Stimulated activated CD4-positive, alpha-beta T cell treated with anti-CD3 and anti-CD28 coated beads, Interleukin-12 subunit alpha, Interleukin-12 subunit beta, amount 100 ng/mL, for 24 hours (primary cell): ENCODE measurements at regions not wholly inside any gene's neighbourhood (a gene's known extent, or its start where the extent isn't known, plus 50 kb on each side); places are given as distances from the start of the nearest gene placed in this dataset.

Experiments
- DNase-seq, 2 experiments: peaks; one replicate each; pipeline ENCODE4 v3.0.0-alpha.2; 2020; ENCODE audit warnings: low read depth in 2 of 2

DNA sequence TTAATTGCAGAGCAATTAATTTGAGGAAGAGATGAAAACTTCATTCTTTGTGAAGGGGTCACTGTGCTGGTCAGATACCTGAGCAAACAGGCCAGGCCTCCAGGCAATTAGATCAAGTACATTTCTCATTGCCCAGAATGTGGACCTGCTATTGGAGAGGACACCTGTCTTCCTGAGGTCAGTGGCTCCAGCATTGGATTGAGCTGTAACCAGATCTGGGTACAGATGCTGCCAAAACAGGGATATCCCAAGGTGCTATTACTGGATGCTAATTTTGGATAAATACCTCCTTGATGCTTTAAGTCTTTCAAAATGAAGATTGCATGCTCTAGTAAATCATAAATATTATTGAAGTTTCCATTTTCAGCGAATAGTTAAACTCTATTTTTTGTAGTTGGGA is 131.5 kb downstream of the FAM161A start:
- DNase-seq = no peak

- no peak for DNase-seq
These were observed 132.5 kb downstream of the FAM161A start for GRCh38 chr2:61721382-61721781.

DNA sequence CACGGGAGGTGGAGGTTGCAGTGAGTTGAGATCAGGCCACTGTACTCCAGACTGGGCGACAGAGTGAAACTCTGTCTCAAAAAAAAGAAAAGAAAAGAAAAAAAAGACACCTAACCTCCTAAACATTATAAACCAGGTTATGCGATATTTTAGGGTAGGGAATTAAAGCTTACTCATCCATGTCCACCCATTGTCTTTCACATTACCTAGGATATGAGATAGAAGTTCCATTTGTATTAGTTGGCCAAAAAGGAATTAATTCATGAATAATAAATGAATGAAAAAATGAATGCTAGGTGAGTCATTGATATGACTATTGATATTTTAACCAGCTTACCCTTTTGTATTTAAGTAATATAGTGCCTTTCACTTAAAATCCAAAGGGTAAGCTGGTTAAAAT is 132.9 kb downstream of the FAM161A start:
- no peak for DNase-seq

DNA sequence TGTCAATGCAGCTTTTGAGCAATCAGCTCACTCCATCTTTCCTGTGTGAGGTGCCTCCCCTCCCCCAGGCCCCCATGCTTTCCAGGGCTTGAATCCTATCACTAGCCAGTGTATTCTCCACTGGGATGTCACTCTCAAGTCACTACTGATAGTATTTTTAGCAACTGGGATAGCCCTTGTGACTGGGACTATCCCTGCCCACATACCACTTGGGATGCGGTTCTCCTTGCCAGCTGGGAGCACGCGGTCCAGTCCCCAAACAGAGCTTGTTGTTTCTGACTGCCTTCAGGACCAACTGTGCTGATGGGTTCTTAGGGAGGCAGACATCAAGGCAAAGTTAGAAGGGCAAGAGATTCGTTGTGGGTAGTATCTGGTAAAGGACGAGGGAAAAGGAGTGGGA is 134.9 kb downstream of the FAM161A start:
- no peak for DNase-seq

- DNase-seq = no peak
These were observed 138.4 kb downstream of the FAM161A start for GRCh38 chr2:61715506-61715905.

- DNase-seq = no peak
These were observed 139.7 kb downstream of the FAM161A start for GRCh38 chr2:61714210-61714609.

- no peak for DNase-seq
These were observed 140.4 kb downstream of the FAM161A start for GRCh38 chr2:61713457-61713856.

- no peak for DNase-seq
These were observed 141.8 kb downstream of the FAM161A start for GRCh38 chr2:61712060-61712459.

- no peak for DNase-seq
These were observed 143.1 kb downstream of the FAM161A start for GRCh38 chr2:61710711-61711110.

- no peak for DNase-seq
These were observed 145.6 kb downstream of the FAM161A start for GRCh38 chr2:61707984-61708852.

DNA sequence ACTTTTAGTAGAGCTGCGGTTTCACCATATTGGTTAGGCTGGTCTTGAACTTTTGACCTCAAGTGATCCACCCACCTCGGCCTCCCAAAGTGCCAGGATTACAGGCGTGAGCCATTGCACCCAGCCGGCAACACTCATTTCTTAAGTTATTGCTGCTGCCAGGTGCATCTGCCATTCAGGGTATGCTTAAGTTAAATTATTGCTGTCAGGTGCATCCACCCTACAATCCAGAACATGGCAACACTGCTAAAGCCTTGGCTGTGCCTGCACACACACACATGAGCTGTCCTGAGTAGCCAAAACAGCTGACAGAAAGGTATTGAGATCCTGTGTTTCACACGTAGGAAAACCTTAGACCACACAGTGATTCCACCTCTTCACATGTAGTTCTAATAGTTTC is 148.2 kb downstream of the FAM161A start:
- DNase-seq = no peak

GRCh38 chr2:61704364-61704763 is 149.5 kb downstream of the FAM161A start:
- no peak for DNase-seq

GRCh38 chr2:61702088-61702467 is 151.8 kb downstream of the FAM161A start:
- DNase-seq = no peak

GRCh38 chr2:61700464-61700863 is 153.4 kb downstream of the FAM161A start:
- no peak for DNase-seq

DNA sequence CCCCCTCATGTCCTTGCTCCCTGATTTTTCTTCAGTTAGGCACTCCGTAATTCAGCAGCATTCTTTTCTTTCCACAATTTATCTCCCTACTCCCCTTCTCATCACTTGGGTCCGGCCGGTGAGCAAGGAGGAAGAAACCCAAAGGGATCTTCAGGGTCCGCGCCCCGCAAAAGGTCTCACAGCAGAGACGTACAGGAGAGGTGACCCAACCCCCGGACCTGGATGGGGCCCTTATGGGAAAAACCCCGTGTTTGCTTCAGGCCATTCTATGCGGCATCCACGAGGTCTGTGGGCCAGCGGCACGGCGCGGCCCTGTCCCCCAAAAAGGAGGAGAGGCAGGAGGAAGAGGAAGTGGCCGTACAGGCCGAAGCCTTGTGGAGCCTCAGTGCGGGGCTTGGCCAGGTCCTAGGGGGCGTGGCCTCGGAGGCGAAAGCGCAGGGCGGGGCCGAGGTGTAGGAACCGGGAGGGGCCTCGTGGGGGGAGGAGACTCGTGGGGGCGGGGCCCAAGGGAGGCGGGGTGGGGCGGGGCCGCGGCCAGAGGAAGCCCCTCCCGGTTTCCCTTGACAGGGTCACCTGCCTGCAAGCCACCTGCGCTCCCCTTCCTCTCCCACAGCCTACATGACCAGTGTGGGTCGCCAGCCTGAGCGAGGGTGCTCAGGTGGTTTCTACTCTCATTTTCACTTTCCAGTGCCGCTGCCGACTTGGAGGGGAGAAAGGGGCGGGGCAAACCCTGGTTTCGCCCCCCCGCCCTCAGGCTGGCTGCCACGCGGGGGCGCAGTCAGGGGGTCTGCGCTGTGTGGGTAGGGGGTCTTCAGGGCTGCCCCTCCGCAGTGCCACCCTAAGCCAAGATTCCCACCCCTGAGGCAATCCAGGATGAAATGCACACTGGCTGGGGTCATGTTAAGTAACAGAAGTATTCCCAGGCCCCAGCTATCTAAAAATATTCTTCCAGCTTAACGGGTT is 156.4 kb upstream of the XPO1 start:
- DNase-seq = peak; percentile 64 to 78

DNA sequence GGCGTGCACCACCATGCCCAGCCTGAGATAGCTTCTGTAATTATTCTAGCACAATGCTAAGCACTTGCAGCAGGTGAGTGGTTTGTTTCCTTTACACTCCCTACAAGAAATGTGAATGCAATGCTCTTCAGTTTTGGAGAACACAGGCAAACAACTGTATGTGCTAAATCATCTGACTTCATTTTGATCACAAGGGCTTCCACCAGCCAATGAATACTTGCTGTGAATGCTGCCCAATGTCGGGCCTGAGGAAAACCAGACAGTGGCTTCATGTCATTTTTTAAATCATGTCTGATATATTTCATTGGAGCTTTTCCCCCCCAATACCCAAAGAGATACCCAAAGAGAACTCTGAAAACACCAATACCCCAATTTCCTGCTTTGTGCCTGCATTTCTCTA is 155.6 kb upstream of the XPO1 start:
- no peak for DNase-seq

DNA sequence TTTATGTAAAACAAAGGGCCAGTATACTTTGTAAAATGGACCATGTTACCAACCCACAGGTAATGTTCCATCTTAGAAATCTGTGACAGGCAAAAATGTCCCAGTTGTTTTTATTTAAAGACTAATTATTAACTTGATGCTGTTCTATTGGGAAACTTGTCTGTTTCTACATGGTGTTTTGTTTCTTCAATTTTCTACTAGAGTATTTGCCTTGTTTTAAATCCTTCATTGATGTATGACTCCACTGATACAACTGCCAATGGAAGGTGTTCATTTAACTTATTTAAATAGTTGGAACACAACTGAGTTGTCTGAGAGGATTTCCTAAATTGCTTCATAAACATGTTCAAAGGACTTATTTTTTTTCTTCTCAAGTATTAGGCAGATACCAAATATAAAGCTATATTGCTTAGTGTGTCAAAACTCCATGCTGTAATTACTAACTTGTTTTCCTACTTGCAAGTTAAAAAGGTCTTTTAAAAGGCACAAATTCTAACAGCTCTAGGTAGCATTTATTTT is 152.0 kb upstream of the XPO1 start:
- DNase-seq = no peak

- DNase-seq = no peak
These were observed 151.4 kb upstream of the XPO1 start for GRCh38 chr2:61689568-61689967.

GRCh38 chr2:61688369-61689334 is 150.5 kb upstream of the XPO1 start:
- no peak for DNase-seq

- DNase-seq = no peak
These were observed 140.9 kb upstream of the XPO1 start for GRCh38 chr2:61679096-61679495.

DNA sequence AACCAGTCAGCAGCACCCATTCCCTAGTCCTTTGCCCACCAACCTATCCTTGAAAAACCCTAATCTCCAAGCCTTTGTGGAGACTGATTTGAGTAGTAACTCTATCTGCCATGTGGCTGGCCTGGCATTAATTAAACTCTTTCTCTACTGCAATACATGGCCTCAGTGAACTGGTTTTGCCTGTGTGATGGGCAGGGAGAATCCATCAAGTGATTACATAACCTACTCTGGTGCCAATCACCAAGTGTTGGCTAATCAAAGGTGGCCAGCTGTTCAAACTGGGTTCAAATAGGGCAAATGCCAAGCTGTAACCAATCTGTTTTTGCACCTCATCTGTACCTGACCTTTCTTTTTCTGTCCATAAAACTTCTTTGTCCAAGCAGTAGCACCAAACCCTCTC is 139.8 kb upstream of the XPO1 start:
- no peak for DNase-seq
